Prostate gland (tissue), 2 donors: ENCODE measurements at regions not wholly inside any gene's neighbourhood (a gene's known extent, or its start where the extent isn't known, plus 50 kb on each side); places are given as distances from the start of the nearest gene placed in this dataset.

Experiments used
- CTCF ChIP-seq, 4 experiments: fragments of 200-600 bp in 2 of 4; fragments of 450-650 bp in 2 of 4; sonication (generic) in 2 of 4; IDR thresholded peaks; 1 replicate in 3 of 4; 2 replicates in 1 of 4; pipeline ENCODE4 v1.5.1; 2016 to 2019; ENCODE audit warnings: antibody characterized with exemption in 4 of 4, mild to moderate bottlenecking in 2 of 4, moderate library complexity in 2 of 4
- POLR2A ChIP-seq: fragments of 450-650 bp; IDR thresholded peaks from one replicate; pipeline ENCODE4 v1.6.1; 2016; ENCODE audit warnings: antibody characterized with exemption, mild to moderate bottlenecking
- POLR2AphosphoS5 ChIP-seq: sonication (generic); formaldehyde crosslinking; IDR thresholded peaks from one replicate; pipeline ENCODE4 v1.6.1; 2017; ENCODE audit warnings: antibody characterized with exemption

DNA sequence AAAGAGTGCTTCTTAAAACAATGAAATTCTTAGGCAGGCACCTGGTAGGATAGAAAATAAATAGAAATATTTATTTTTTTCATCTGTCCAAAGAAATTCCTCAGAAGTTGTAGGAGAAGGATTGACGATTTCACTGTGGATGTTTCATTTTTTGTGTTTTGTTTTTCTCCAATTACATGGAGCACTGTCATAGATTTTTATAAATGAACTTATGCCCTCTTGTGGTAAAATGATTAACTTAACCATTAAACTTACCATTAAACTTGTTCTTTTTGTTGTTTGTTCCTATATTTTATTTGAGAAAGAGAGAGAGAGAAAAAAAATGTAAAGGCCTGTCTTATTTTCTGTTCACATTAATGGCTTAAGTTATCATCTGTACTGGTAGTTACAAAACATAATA lies 339.2 kb downstream of the PRR16 start:
- peak in 2 of 4 experiments; percentile 27 to 30 for TF ChIP-seq CTCF (IDR thresholded peaks at IDR 0.05)
- TF ChIP-seq POLR2AphosphoS5 = no peak
- no peak for TF ChIP-seq POLR2A
